CD4-positive, alpha-beta T cell treated with Interleukin-10 for 1 hour (primary cell): ENCODE measurements at regions not wholly inside any gene's neighbourhood (a gene's known extent, or its start where the extent isn't known, plus 50 kb on each side); places are given as distances from the start of the nearest gene placed in this dataset.
"Not testable (repeated sequence)": the region's sequence is repeated elsewhere in the genome, so short reads cannot be mapped to it uniquely, and the experiment has no call there.

Experiments
- DNase-seq: peaks from one replicate; pipeline ENCODE4 v3.0.0-alpha.2; 2020

GRCh38 chr16:31975826-31976419 is 102.3 kb downstream of the ZNF267 start:
- not testable (repeated sequence) for DNase-seq

DNA sequence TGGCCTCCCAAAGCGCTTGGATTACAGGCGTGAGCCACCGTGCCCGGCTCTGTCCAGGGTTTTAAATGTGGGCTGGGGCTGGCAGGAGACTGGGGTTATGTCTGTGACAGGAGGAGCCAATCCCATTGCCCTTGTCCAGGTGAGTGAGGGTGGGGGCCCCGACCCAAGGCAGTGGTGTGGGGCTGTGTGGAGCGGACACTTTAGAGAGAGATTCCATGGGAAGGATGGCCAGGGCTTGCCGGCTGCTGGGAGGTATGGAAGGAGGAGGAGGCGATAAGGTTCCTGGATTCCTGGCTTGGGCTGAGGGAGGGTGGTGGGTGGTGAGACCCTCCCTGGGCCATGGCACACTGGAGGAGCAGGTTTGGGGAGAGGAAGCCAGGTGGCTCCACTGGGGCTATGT is 104.9 kb downstream of the ZNF267 start:
- not testable (repeated sequence) for DNase-seq

DNA sequence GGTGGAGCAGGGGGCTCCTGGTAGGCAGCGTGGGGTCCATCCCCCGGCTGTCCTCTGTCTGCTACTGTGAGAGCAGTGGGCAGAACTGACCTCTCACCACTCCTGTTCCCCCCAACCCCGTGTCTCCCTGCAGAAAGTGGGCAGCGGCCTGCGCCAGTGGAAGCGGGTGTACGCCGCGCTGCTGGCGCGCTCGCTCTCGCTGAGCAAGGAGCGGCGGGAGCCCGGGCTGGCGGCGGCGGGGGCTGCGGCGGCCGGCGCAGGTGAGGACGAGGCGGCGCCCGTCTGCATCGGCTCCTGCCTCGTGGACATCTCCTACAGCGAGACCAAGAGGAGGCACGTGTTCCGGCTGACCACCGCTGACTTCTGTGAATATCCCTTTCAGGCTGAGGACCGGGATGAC is 108.1 kb downstream of the ZNF267 start:
- not testable (repeated sequence) for DNase-seq

GRCh38 chr16:31982986-31983385 is 109.4 kb downstream of the ZNF267 start:
- DNase-seq, result not testable (repeated sequence)

DNA sequence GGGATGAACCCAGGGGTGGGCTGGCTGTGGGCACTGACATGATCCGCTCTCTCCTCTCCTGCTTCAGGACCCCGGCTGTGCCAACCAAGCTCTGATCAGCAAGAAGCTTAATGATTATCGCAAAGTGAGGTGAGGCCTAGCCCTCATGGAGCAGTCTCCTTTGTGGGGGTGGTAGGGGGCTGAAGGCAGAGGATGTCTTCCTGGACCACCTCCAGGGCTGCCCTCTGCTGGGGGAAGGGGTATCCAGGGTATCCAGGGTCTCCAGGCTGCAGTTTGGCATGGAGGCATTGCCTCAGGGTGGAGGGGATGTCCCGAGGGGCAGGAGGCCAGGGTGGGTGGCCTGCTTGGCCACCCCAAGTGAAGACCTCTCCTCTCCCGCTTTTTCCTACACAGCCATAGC is 110.1 kb downstream of the ZNF267 start:
- not testable (repeated sequence) for DNase-seq

GRCh38 chr16:31986895-31987294 is 113.3 kb downstream of the ZNF267 start:
- DNase-seq, result not testable (repeated sequence)

DNA sequence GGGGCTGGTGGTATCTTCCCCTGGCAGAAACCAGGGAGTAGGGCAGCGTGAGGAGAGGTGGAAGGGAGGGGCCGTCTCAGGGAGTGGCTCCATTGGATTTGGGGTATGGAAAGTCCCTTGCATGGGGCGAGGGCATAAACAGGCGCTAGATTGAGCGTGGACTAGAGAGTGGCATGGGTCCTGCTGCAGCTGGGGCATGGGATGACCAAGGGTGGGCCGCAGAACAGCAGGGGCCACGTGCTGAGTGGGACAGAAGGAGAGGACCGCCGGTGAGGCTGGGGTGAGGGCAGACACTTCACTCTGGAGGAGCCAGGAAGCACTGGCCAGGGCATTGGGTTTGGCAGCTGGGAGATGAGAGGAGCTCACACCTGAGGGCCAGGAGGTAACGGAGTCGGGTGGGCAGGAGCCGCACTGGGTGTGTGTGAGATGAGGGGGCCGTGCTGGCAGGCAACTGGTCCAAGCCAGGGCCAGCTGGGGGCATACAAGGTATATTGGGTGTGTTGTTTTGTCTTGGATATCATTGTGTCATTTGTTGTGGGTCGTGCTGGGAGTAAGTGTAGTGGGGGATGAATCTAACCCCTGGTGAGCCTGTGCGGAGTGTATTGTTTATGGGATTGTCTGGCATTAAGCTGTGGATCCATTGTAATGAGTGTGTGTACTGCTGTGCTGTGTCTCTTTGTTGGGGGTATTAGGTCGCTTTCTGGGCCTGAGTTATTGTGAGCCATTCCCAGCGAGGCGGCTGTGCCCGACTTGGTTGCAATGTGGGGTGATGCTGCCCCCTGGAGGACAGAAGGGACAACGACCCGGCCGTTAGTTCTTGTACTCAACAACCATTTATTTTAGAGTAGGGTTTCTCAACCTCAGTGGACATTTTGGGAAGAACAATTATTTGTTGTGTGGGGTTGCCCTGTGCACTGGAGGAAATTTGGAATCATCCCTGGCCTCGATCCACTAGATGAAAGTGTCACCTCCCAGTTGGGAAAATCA is 115.3 kb downstream of the ZNF267 start:
- DNase-seq, result peak; percentile 63

- DNase-seq, result not testable (repeated sequence)
Observed at GRCh38 chr16:31990261-31990660, 116.7 kb downstream of the ZNF267 start.

DNA sequence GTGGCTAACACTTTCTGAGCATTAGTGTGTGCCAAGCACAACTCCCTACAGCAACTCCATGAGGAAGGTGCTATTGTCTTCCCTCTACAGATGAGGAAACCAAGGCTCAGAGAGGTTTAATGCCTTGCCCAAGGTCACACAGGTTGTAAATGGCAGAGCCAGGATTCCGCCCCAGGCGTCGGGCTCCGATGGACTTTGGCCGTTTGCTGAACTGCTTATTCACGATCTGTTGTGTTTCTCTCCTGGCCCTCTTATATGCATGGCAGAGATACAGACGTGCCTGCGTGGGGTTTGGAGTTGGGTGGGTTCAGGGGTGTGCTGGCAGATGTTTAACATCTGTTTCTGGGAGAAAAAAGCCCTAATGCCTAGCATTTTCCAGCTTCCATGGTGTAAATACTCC is 117.4 kb downstream of the ZNF267 start:
- not testable (repeated sequence) for DNase-seq

- DNase-seq, result peak; percentile 3
Observed at GRCh38 chr16:31996325-31996724, 122.7 kb downstream of the ZNF267 start.

- DNase-seq, result not testable (repeated sequence)
Observed at GRCh38 chr16:32002496-32002895, 128.9 kb downstream of the ZNF267 start.

DNA sequence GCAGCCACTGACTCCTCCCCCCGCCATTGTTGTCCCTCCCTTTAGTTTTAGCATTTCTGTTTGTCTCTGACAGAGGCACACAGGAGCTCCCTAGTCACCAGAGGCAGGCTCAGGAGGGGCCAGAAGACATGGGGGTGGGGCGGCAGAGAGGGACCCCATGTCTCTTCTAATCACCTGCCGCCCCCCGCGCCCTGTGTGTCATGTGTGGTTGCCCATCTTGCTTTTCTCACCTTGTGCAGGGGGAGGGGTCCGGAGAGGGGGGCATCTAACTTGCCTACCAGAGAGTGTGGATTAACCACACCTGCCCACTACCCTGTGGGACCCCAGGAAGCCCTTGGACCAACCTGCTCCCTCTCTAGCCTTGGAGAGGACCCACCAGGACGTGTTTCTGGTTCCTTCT is 130.2 kb downstream of the ZNF267 start:
- not testable (repeated sequence) for DNase-seq

DNA sequence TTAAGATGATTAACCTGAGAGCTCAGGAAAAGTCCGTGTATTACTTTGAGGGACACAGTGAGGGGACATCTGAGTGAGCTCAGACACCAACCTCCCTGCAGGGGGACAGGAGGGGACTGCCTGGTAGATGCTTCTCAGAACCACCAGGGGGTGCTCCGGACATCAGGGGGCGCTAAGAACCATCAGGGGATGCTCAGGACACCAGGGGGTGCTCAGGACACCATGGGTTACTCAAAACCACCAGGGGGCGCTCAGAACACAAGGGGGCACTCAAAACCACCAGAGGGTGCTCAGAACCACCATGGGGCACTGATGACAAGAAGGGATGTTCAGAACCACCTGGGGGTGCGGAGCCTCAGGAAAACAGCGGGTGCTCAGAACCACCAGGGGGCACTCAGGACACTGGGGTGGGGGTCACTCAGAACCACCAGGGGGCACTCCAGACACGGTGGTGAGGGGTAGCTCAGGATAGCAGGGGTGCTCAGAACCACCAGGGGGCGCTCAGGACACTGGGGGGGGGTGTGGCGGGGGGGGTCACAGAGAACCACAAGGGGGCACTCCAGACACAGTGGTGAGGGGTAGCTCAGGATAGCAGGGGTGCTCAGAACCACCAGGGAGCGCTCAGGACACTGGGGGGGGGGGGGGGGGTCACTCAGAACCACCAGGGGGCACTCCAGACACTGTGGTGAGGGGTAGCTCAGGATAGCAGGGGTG is 165.3 kb downstream of the ZNF267 start:
- DNase-seq, result not testable (repeated sequence)

GRCh38 chr16:32039919-32040318 is 166.3 kb downstream of the ZNF267 start:
- DNase-seq, result not testable (repeated sequence)

GRCh38 chr16:32066016-32066651 is 187.0 kb upstream of the TP53TG3D start:
- DNase-seq, result peak; percentile 6

- DNase-seq, result not testable (repeated sequence)
Observed at GRCh38 chr16:32071586-32071985, 181.5 kb upstream of the TP53TG3D start.

DNA sequence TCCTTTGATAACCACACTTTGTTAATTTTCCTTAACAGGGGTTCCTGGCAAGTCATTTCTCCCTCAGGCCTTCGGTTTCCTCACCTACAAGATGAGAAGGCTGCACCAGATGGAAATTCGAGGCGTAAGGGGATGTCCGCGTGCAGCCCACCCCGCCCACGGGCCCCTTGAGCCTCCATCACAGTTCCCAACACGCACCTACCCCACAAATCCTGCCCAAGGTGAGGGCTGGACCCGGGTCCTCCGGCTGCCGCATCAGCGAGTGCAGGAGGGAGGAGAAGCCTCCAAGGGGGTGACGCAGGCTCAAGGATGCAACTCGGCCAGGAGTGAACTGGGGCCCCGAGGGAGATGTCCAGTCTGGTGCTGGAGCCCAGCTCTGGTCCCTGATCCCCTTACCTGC is 169.2 kb upstream of the TP53TG3D start:
- not testable (repeated sequence) for DNase-seq

- peak; percentile 13 for DNase-seq
Observed at GRCh38 chr16:32084656-32085401, 168.3 kb upstream of the TP53TG3D start.

DNA sequence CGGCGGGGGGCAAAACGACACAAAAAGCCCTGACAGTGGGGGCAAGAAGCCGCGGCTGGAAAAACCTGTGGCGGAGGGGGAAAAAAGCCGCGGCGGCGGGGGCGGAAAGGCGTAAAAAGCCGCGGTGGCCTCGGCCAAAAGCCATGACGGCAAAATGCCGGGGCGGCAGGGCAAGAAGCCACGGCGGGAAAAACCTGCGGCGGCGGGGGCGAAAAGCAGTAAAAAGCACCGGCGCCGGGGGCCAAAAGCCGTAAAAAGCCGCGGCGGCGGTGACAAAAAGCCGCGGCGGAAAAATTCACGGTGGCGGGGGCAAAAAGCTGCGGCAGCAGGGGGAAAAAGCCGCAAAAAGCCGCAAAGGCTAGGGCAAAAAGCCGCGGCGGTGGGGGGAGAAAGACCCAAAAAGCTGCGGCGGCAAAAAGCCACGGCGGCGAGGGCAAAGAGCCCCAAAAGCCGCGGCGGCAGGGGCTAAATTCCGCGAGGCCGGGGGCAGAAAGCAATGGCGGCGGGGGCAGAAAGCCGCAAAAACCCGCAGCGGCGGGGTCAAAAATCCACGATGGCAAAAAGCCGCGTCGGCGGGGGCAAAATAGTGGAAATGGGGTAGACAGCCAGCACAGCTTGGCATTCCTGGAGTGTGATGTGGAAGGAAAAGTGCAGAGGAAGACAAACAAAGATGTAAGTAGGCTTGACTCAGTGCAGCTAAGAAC is 167.5 kb upstream of the TP53TG3D start:
- peak; percentile 20 for DNase-seq

DNA sequence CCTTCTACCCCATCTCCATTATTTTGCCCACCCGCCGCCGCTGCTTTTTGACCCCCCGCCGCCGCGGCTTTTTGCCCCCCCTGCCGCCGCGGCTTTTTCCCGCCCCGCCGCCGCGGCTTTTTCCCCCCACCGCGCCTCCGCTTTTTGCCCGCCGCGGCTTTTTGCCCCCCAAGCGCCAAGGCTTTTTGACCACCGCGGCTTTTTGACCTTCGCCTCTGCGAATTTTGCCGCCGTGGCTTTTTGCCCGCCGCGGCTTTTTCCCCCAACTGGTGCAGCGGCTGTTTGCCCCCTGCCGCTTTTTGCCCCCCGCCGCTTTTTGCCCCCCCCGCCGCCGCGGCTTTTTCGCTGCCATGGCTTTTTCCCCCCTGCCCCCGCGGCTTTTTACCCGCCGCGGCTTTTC is 137.5 kb upstream of the TP53TG3D start:
- not testable (repeated sequence) for DNase-seq

DNA sequence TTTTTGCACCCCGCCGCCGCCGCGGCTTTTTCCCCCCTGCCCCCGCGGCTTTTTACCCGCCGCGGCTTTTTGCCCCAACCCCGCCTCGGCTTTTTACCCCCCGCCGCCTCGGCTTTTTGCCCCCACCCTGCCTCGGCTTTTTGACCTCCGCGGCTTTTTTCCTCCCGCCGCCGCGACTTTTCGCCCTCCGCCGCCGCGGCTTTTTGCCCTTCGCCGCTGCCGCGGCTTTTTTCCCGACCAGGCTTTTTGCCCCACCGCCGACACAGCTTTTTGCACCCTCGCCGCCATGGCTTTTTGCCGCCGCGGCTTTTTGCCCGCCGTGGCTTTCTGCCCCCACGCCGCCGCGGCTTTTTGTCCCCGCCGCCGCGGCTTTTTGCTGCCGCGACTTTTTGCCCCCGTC is 137.0 kb upstream of the TP53TG3D start:
- DNase-seq, result no peak
